RPMI7951 (cell line): ENCODE measurements at regions not wholly inside any gene's neighbourhood (a gene's known extent, or its start where the extent isn't known, plus 50 kb on each side); places are given as distances from the start of the nearest gene placed in this dataset.
"Not testable (repeated sequence)": the region's sequence is repeated elsewhere in the genome, so short reads cannot be mapped to it uniquely, and the experiment has no call there.

ENCODE experiments used
- DNase-seq: peaks from one replicate; pipeline ENCODE4 v3.0.0-alpha.2; 2012; ENCODE audit warnings: low read depth

GRCh38 chr1:56123421-56123820, 455.9 kb downstream of the PLPP3 start:
- peak; percentile 79 for DNase-seq

GRCh38 chr1:56120021-56120420, 459.3 kb downstream of the PLPP3 start:
- peak; percentile 59 for DNase-seq

GRCh38 chr1:56118676-56119075, 460.7 kb downstream of the PLPP3 start:
- DNase-seq = not testable (repeated sequence)

GRCh38 chr1:56115701-56116100, 463.7 kb downstream of the PLPP3 start:
- DNase-seq = no peak

- no peak for DNase-seq
Observed at GRCh38 chr1:56113679-56114078, 465.7 kb downstream of the PLPP3 start.

GRCh38 chr1:56107275-56107638, 472.1 kb downstream of the PLPP3 start:
- DNase-seq = no peak

GRCh38 chr1:56106531-56107274, 472.7 kb downstream of the PLPP3 start:
- no peak for DNase-seq

- DNase-seq = no peak
Observed at GRCh38 chr1:56105397-56105796, 474.0 kb downstream of the PLPP3 start.

- DNase-seq = peak; percentile 28
Observed at GRCh38 chr1:56099766-56100265, 479.5 kb downstream of the PLPP3 start.

GRCh38 chr1:56098946-56099345, 480.4 kb downstream of the PLPP3 start:
- peak; percentile 56 for DNase-seq

GRCh38 chr1:56097713-56098112, 481.6 kb downstream of the PLPP3 start:
- DNase-seq = no peak

GRCh38 chr1:56095696-56096665, 483.4 kb downstream of the PLPP3 start:
- DNase-seq = peak; percentile 82

- DNase-seq = no peak
Observed at GRCh38 chr1:56094168-56094567, 485.2 kb downstream of the PLPP3 start.

- peak; percentile 35 for DNase-seq
Observed at GRCh38 chr1:56092684-56093570, 486.4 kb downstream of the PLPP3 start.

GRCh38 chr1:56089826-56090225, 489.5 kb downstream of the PLPP3 start:
- DNase-seq = not testable (repeated sequence)

GRCh38 chr1:56084246-56084645, 495.1 kb downstream of the PLPP3 start:
- no peak for DNase-seq

GRCh38 chr1:56081736-56082135, 497.6 kb downstream of the PLPP3 start:
- no peak for DNase-seq

- peak; percentile 87 for DNase-seq
Observed at GRCh38 chr1:56081173-56081572, 498.2 kb downstream of the PLPP3 start.

- peak; percentile 94 for DNase-seq
Observed at GRCh38 chr1:56080123-56080522, 499.2 kb downstream of the PLPP3 start.

- DNase-seq = no peak
Observed at GRCh38 chr1:56079391-56079790, 500.0 kb downstream of the PLPP3 start.

GRCh38 chr1:56077206-56077605, 502.2 kb downstream of the PLPP3 start:
- DNase-seq = no peak
